ENCODE measurements at regions not wholly inside any gene's neighbourhood (a gene's known extent, or its start where the extent isn't known, plus 50 kb on each side); places are given as distances from the start of the nearest gene placed in this dataset.

- peaks cover 11% of the 10 kb centered on the region for H3K4me1 ChIP-seq (ENCODE audit: insufficient read depth, low read length)
- no peaks in the 10 kb centered on the region for H3K9me3 ChIP-seq (ENCODE audit: control insufficient read depth, insufficient read depth, low read length)
- H3K36me3 ChIP-seq (ENCODE audit: insufficient read depth, low read length), result no peaks in the 10 kb centered on the region
- no peak overlapping the region for H3K9ac ChIP-seq (ENCODE audit: low read depth, low read length)
These were observed 839.9 kb downstream of the USP25 start for GRCh38 chr21:16569679-16570078.

- no peaks in the 10 kb centered on the region for H3K36me3 ChIP-seq (ENCODE audit: insufficient read depth, low read length)
- no peaks in the 10 kb centered on the region for H3K9me3 ChIP-seq (ENCODE audit: control insufficient read depth, insufficient read depth, low read length)
- H3K4me1 ChIP-seq (ENCODE audit: insufficient read depth, low read length), result peaks cover 11% of the 10 kb centered on the region
- no peak overlapping the region for H3K9ac ChIP-seq (ENCODE audit: low read depth, low read length)
These were observed 840.4 kb downstream of the USP25 start for GRCh38 chr21:16570171-16570570.

GRCh38 chr21:16570856-16571255, 841.1 kb downstream of the USP25 start:
- Histone ChIP-seq H3K9me3 (ENCODE audit: control insufficient read depth, insufficient read depth, low read length) (no peaks in the 10 kb centered on the region), H3K36me3 (ENCODE audit: insufficient read depth, low read length) (no peaks in the 10 kb centered on the region), H3K9ac (ENCODE audit: low read depth, low read length) (no peak overlapping the region), H3K4me1 (ENCODE audit: insufficient read depth, low read length) (peaks cover 11% of the 10 kb centered on the region)

- Histone ChIP-seq H3K4me1 (ENCODE audit: insufficient read depth, low read length) (peaks cover 11% of the 10 kb centered on the region), H3K36me3 (ENCODE audit: insufficient read depth, low read length) (no peaks in the 10 kb centered on the region), H3K9ac (ENCODE audit: low read depth, low read length) (no peak overlapping the region), H3K9me3 (ENCODE audit: control insufficient read depth, insufficient read depth, low read length) (no peaks in the 10 kb centered on the region)
These were observed 841.8 kb downstream of the USP25 start for GRCh38 chr21:16571594-16571993.

GRCh38 chr21:16572032-16572431, 842.2 kb downstream of the USP25 start:
- no peaks in the 10 kb centered on the region for H3K36me3 ChIP-seq (ENCODE audit: insufficient read depth, low read length)
- H3K9me3 ChIP-seq (ENCODE audit: control insufficient read depth, insufficient read depth, low read length), result no peaks in the 10 kb centered on the region
- H3K9ac ChIP-seq (ENCODE audit: low read depth, low read length), result no peak overlapping the region
- peaks cover 11% of the 10 kb centered on the region for H3K4me1 ChIP-seq (ENCODE audit: insufficient read depth, low read length)

- H3K36me3 ChIP-seq (ENCODE audit: insufficient read depth, low read length), result no peaks in the 10 kb centered on the region
- no peaks in the 10 kb centered on the region for H3K9me3 ChIP-seq (ENCODE audit: control insufficient read depth, insufficient read depth, low read length)
- no peak overlapping the region for H3K9ac ChIP-seq (ENCODE audit: low read depth, low read length)
- peaks cover 11% of the 10 kb centered on the region for H3K4me1 ChIP-seq (ENCODE audit: insufficient read depth, low read length)
These were observed 843.8 kb downstream of the USP25 start for GRCh38 chr21:16573578-16573977.

- Histone ChIP-seq H3K9ac (ENCODE audit: low read depth, low read length) (no peak overlapping the region), H3K9me3 (ENCODE audit: control insufficient read depth, insufficient read depth, low read length) (no peaks in the 10 kb centered on the region), H3K4me1 (ENCODE audit: insufficient read depth, low read length) (no peaks in the 10 kb centered on the region), H3K36me3 (ENCODE audit: insufficient read depth, low read length) (no peaks in the 10 kb centered on the region)
These were observed 848.2 kb downstream of the USP25 start for GRCh38 chr21:16577975-16578374.

GRCh38 chr21:16578912-16579311, 849.1 kb downstream of the USP25 start:
- no peak overlapping the region for H3K9ac ChIP-seq (ENCODE audit: low read depth, low read length)
- H3K9me3 ChIP-seq (ENCODE audit: control insufficient read depth, insufficient read depth, low read length), result no peaks in the 10 kb centered on the region
- H3K4me1 ChIP-seq (ENCODE audit: insufficient read depth, low read length), result no peaks in the 10 kb centered on the region
- H3K36me3 ChIP-seq (ENCODE audit: insufficient read depth, low read length), result no peaks in the 10 kb centered on the region

- Histone ChIP-seq H3K9ac (ENCODE audit: low read depth, low read length) (no peak overlapping the region), H3K9me3 (ENCODE audit: control insufficient read depth, insufficient read depth, low read length) (no peaks in the 10 kb centered on the region), H3K4me1 (ENCODE audit: insufficient read depth, low read length) (no peaks in the 10 kb centered on the region), H3K36me3 (ENCODE audit: insufficient read depth, low read length) (no peaks in the 10 kb centered on the region)
These were observed 849.8 kb downstream of the USP25 start for GRCh38 chr21:16579538-16579937.

- H3K9ac ChIP-seq (ENCODE audit: low read depth, low read length), result no peak overlapping the region
These were observed 850.9 kb downstream of the USP25 start for GRCh38 chr21:16580661-16581060.

GRCh38 chr21:16583556-16583955, 853.8 kb downstream of the USP25 start:
- Histone ChIP-seq H3K9ac (ENCODE audit: low read depth, low read length) (no peak overlapping the region), H3K9me3 (ENCODE audit: control insufficient read depth, insufficient read depth, low read length) (no peaks in the 10 kb centered on the region), H3K36me3 (ENCODE audit: insufficient read depth, low read length) (no peaks in the 10 kb centered on the region), H3K4me1 (ENCODE audit: insufficient read depth, low read length) (peaks cover 4% of the 10 kb centered on the region; the same call in 1 of the 2 replicates)

More at GRCh38 chr21:16580661-16581060, 850.9 kb downstream of the USP25 start:
- Histone ChIP-seq H3K36me3 (ENCODE audit: insufficient read depth, low read length) (no peaks in the 10 kb centered on the region), H3K9me3 (ENCODE audit: control insufficient read depth, insufficient read depth, low read length) (no peaks in the 10 kb centered on the region), H3K4me1 (ENCODE audit: insufficient read depth, low read length) (no peaks in the 10 kb centered on the region)

- Histone ChIP-seq H3K36me3 (ENCODE audit: insufficient read depth, low read length) (no peaks in the 10 kb centered on the region), H3K9ac (ENCODE audit: low read depth, low read length) (no peak overlapping the region), H3K4me1 (ENCODE audit: insufficient read depth, low read length) (peaks cover 4% of the 10 kb centered on the region; the same call in 1 of the 2 replicates), H3K9me3 (ENCODE audit: control insufficient read depth, insufficient read depth, low read length) (no peaks in the 10 kb centered on the region)
These were observed 855.0 kb downstream of the USP25 start for GRCh38 chr21:16584756-16585155.

- Histone ChIP-seq H3K9ac (ENCODE audit: low read depth, low read length) (no peak overlapping the region), H3K36me3 (ENCODE audit: insufficient read depth, low read length) (no peaks in the 10 kb centered on the region), H3K4me1 (ENCODE audit: insufficient read depth, low read length) (peaks cover 4% of the 10 kb centered on the region; the same call in 1 of the 2 replicates), H3K9me3 (ENCODE audit: control insufficient read depth, insufficient read depth, low read length) (no peaks in the 10 kb centered on the region)
These were observed 856.1 kb downstream of the USP25 start for GRCh38 chr21:16585896-16586295.

GRCh38 chr21:16587141-16587581, 857.4 kb downstream of the USP25 start:
- H3K36me3 ChIP-seq (ENCODE audit: insufficient read depth, low read length), result no peaks in the 10 kb centered on the region
- H3K9me3 ChIP-seq (ENCODE audit: control insufficient read depth, insufficient read depth, low read length), result no peaks in the 10 kb centered on the region

GRCh38 chr21:16587681-16588375, 858.0 kb downstream of the USP25 start:
- H3K9me3 ChIP-seq (ENCODE audit: control insufficient read depth, insufficient read depth, low read length), result no peaks in the 10 kb centered on the region
- H3K9ac ChIP-seq (ENCODE audit: low read depth, low read length), result peak overlapping the region; percentile 49; the same call in 1 of the 2 replicates
- H3K4me1 ChIP-seq (ENCODE audit: insufficient read depth, low read length), result peaks cover 8% of the 10 kb centered on the region
- H3K36me3 ChIP-seq (ENCODE audit: insufficient read depth, low read length), result no peaks in the 10 kb centered on the region

More at GRCh38 chr21:16587141-16587581, 857.4 kb downstream of the USP25 start:
- Histone ChIP-seq H3K4me1 (ENCODE audit: insufficient read depth, low read length) (peaks cover 5% of the 10 kb centered on the region; the same call in 1 of the 2 replicates), H3K9ac (ENCODE audit: low read depth, low read length) (peak overlapping the region; percentile 14; the same call in 1 of the 2 replicates)

Measured in ES-I3 (cell line).